Calu3 (cell line): ENCODE measurements at regions not wholly inside any gene's neighbourhood (a gene's known extent, or its start where the extent isn't known, plus 50 kb on each side); places are given as distances from the start of the nearest gene placed in this dataset.

Experiments used
- BruUV-seq: library from RNA; stranded (reverse); fragments of 400-500 nt; replicated peaks from 2 replicates; lab custom pipeline; 2021; lab: Mats Ljungman, UMichigan
- CTCF ChIA-PET: fragments of 300-600 bp; sonication (Branson Sonifier 250); formaldehyde crosslinking; loops from one replicate; lab custom pipeline; 2022; ENCODE audit warnings: antibody characterized with exemption; lab: Charles Lee
- DNase-seq: peaks from one replicate; pipeline ENCODE4 v3.0.0; 2022
- H3K27ac Mint-ChIP-seq: one replicate; pipeline ENCODE4 v1.8.0; 2022; ENCODE audit warnings: mixed read lengths; ENCODE audit not compliant: unreplicated experiment
- H3K27me3 Mint-ChIP-seq: one replicate; pipeline ENCODE4 v1.8.0; 2022; ENCODE audit warnings: mixed read lengths; ENCODE audit not compliant: unreplicated experiment
- H3K36me3 Mint-ChIP-seq: one replicate; pipeline ENCODE4 v1.8.0; 2022; ENCODE audit warnings: mild to moderate bottlenecking, moderate library complexity, mixed read lengths; ENCODE audit not compliant: insufficient read depth, unreplicated experiment
- H3K4me1 Mint-ChIP-seq: one replicate; pipeline ENCODE4 v1.8.0; 2022; ENCODE audit warnings: mild to moderate bottlenecking, low read depth, mixed read lengths; ENCODE audit not compliant: unreplicated experiment
- H3K4me3 Mint-ChIP-seq: one replicate; pipeline ENCODE4 v1.8.0; 2022; ENCODE audit warnings: mild to moderate bottlenecking, low read depth, moderate library complexity, mixed read lengths; ENCODE audit not compliant: unreplicated experiment
- H3K9me3 Mint-ChIP-seq: one replicate; pipeline ENCODE4 v1.8.0; 2022; ENCODE audit warnings: low read depth, mixed read lengths; ENCODE audit not compliant: unreplicated experiment
- intact Hi-C: fragments of 100-400 bp; cut with micrococcal nuclease; formaldehyde crosslinking; loops from one replicate; pipeline ENCODE4 v1.10.0; 2022; ENCODE audit not compliant: unreplicated experiment
- TF ChIP-seq, protein P1 (sequence below): fragments of 200-600 bp; IDR thresholded peaks from one replicate; pipeline ENCODE4 v1.8.0; 2022; ENCODE audit warnings: antibody characterized with exemption; ENCODE audit not compliant: unreplicated experiment

DNA sequence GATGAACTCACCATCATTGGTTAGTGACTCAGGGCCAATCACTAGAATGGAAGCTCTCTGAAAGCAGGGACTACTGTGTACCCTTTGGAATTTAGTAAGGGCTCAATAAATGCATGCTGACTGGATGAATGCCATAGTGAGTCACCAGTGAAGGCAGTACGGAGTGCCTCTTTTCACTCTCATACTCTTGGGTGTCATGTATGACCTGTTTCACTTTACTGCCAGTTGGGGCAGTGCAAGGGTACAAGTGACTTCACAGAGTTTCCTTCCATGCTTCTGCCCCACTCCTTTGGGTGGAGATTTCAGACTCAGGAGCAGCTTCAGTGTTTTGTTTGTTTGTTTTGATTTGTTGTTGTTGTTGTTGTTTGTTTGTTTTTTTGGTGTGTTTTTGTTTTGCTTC lies 57.7 kb downstream of the SOX3 start:
- CTCF ChIA-PET, result no interaction called here
- intact Hi-C loops, result no loop called here
- Mint-ChIP-seq H3K27me3 (no peaks in the 10 kb centered on the region), H3K9me3 (peaks cover 6% of the 10 kb centered on the region), H3K36me3 (no peaks in the 10 kb centered on the region), H3K4me3 (no peak overlapping the region), H3K27ac (no peak overlapping the region), H3K4me1 (no peaks in the 10 kb centered on the region)
- BruUV-seq, result no TSS peak
- TF ChIP-seq, protein P1, sequence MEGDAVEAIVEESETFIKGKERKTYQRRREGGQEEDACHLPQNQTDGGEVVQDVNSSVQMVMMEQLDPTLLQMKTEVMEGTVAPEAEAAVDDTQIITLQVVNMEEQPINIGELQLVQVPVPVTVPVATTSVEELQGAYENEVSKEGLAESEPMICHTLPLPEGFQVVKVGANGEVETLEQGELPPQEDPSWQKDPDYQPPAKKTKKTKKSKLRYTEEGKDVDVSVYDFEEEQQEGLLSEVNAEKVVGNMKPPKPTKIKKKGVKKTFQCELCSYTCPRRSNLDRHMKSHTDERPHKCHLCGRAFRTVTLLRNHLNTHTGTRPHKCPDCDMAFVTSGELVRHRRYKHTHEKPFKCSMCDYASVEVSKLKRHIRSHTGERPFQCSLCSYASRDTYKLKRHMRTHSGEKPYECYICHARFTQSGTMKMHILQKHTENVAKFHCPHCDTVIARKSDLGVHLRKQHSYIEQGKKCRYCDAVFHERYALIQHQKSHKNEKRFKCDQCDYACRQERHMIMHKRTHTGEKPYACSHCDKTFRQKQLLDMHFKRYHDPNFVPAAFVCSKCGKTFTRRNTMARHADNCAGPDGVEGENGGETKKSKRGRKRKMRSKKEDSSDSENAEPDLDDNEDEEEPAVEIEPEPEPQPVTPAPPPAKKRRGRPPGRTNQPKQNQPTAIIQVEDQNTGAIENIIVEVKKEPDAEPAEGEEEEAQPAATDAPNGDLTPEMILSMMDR, result no peak
- DNase-seq, result no peak

DNA sequence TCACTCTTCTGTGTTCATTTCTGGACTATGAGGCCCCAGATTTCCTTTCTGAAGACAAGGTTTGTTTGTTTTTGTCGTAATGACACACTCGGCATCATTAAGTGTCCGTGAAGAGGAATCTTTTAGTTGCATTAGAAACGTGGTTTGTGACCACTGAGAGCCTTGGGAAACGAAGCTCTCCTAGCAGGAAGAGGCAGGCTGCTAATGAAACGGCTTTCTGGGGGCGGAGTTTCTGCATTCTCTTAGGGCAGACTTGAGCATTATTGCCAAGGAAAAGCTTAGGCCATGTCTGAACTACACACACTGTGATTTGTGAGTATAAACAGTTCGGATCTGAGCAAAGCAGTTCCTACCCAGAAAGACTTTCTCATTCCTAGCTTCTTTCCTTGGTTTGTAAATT lies 64.0 kb downstream of the SOX3 start:
- H3K36me3 Mint-ChIP-seq, result no peaks in the 10 kb centered on the region
- no TSS peak for BruUV-seq
- H3K27ac Mint-ChIP-seq, result no peak overlapping the region
- no peak for DNase-seq
- H3K4me3 Mint-ChIP-seq, result no peak overlapping the region
- H3K9me3 Mint-ChIP-seq, result peaks cover 7% of the 10 kb centered on the region
- TF ChIP-seq, protein P1, result no peak
- intact Hi-C loops, result no loop called here
- CTCF ChIA-PET, result no interaction called here
- H3K27me3 Mint-ChIP-seq, result no peaks in the 10 kb centered on the region
- no peaks in the 10 kb centered on the region for H3K4me1 Mint-ChIP-seq

DNA sequence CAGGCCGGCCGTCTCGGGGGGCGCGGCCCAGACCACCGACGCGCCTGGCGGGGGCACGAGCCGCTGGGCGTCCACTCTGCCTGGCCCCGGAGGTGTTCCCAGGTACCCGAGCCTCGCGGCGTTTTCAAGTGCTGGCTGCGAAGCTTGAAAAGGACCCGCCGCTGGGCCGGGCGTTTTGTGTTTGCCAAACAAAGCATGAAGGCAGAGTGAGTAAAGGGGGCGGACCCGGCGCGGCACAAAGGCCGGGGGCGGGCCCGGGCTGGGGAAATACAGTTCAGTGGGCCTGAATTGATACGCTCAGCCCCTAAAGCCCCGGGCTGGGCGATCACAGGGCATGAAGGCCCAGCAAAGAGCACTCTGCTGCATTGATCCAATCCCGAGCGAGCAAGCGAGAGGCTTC lies 65.4 kb downstream of the SOX3 start:
- no TSS peak for BruUV-seq
- Mint-ChIP-seq H3K27ac (no peak overlapping the region), H3K4me3 (no peak overlapping the region), H3K36me3 (no peaks in the 10 kb centered on the region), H3K4me1 (no peaks in the 10 kb centered on the region), H3K27me3 (no peaks in the 10 kb centered on the region), H3K9me3 (peaks cover 7% of the 10 kb centered on the region)
- no peak for DNase-seq
- CTCF ChIA-PET, result no interaction called here
- TF ChIP-seq, protein P1, result no peak
- intact Hi-C loops, result no loop called here

DNA sequence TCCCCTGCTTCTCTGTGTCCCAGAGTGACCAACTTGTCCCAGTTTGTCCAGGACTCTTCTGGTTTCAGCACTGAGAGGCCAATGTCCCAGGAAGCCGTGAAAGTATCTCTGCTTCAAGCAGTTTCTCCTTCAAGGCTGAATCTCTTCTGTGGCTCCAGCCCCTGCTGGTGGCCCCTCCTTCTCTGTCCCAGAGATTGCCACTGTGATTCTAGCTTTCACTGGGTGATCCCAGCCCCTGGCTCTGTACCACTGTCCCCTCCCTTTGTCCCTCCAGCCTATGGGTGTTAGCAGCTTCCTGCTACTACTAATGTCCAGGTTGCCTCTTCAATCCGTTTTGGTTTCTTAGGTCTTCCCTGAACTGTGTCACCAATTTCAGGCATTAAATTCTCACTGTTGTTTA lies 70.5 kb downstream of the SOX3 start:
- no peak overlapping the region for H3K4me3 Mint-ChIP-seq
- no peaks in the 10 kb centered on the region for H3K4me1 Mint-ChIP-seq
- TF ChIP-seq, protein P1, result no peak
- no TSS peak for BruUV-seq
- intact Hi-C loops, result no loop called here
- no peaks in the 10 kb centered on the region for H3K36me3 Mint-ChIP-seq
- H3K27me3 Mint-ChIP-seq, result no peaks in the 10 kb centered on the region
- CTCF ChIA-PET, result interaction anchor here (0.6 kb wide), 1 partner anchor 1666 kb away, joined by 4 read pairs; no protein-coding TSS in a partner anchor
- DNase-seq, result no peak
- H3K9me3 Mint-ChIP-seq, result peaks cover 9% of the 10 kb centered on the region
- no peak overlapping the region for H3K27ac Mint-ChIP-seq
